ENCODE measurements at regions not wholly inside any gene's neighbourhood (a gene's known extent, or its start where the extent isn't known, plus 50 kb on each side); places are given as distances from the start of the nearest gene placed in this dataset.

DNA sequence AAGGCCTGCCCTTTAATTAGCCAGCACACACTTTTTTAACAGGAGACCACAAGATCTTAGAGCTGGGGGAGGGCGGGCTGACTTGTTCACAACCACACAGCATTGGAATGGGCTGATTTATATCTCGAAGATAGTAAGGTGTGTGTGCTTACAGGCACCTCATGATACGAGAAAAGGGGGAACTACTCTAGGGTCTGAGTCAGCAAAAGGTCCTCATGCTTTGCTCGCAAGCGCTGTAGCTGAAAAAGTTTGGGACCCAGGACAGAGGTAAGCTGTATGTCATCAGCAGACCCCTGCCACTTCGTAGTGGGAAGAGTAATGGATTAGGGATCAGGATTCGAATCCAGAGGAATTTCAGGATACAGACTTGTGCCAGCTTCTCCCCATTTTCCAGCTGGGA lies 88.9 kb upstream of the RBM19 start:
- WGBS, 2 donors: 55 to 58% methylated on average over 7 of the region's 7 CpGs
- Histone ChIP-seq H3K36me3 (no peaks in the 10 kb centered on the region), H3K27me3 (no peaks in the 10 kb centered on the region), H3K4me1 (no peaks in the 10 kb centered on the region), H3K27ac (no peak overlapping the region), H3K9me3 (no peaks in the 10 kb centered on the region), H3K4me3 (no peak overlapping the region)
- no peak for ATAC-seq
- TF ChIP-seq, protein P1, sequence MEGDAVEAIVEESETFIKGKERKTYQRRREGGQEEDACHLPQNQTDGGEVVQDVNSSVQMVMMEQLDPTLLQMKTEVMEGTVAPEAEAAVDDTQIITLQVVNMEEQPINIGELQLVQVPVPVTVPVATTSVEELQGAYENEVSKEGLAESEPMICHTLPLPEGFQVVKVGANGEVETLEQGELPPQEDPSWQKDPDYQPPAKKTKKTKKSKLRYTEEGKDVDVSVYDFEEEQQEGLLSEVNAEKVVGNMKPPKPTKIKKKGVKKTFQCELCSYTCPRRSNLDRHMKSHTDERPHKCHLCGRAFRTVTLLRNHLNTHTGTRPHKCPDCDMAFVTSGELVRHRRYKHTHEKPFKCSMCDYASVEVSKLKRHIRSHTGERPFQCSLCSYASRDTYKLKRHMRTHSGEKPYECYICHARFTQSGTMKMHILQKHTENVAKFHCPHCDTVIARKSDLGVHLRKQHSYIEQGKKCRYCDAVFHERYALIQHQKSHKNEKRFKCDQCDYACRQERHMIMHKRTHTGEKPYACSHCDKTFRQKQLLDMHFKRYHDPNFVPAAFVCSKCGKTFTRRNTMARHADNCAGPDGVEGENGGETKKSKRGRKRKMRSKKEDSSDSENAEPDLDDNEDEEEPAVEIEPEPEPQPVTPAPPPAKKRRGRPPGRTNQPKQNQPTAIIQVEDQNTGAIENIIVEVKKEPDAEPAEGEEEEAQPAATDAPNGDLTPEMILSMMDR (IDR thresholded peaks at IDR 0.05): no peak
- no peak for DNase-seq
- intact Hi-C loops (cut with DNase I): no loop called here
- no peak for FAIRE-seq

DNA sequence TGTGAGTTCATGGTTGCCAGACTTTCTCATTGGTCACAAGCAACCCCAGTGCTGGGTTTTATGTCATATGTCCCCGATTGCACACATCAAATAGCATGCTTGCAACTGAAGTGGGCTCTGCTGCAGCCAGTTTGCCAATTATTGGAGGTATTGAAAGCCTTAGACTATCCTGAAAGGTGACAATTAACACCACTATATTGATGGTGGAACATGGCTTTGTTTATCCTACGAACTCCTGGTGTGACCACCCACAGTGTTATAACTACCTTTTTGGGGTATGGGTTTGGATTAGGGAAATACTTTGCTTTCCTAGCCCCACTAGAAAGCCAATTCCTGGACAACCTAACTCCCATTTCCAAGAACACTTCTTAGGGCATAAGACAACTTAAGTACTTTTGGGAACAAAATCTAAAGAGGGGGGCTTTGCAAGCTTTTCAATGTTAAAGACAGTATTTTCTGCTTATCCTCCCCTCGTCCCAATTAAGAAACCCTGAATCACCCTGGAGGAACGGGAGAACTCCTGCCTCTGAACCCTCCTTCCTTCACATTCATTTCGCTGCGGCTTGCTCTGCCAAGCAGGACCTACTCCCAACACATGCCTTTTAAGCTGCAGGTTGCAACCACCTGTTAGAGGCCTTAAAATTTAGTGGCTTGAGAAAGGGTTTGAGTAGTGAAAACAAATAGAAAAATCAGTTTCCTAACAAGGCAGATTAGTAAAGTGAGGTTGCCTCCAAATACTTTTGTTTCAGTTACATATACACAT lies 80.3 kb upstream of the RBM19 start:
- Histone ChIP-seq H3K36me3 (no peaks in the 10 kb centered on the region), H3K4me3 (no peak overlapping the region), H3K27me3 (peaks cover 0 to 5% (median 0%) of the 10 kb centered on the region in 4 donors), H3K9me3 (no peaks in the 10 kb centered on the region), H3K27ac (no peak overlapping the region), H3K4me1 (no peaks in the 10 kb centered on the region)
- 42 to 44% methylated on average over 6 of the region's 6 CpGs for WGBS, 2 donors
- no peak for ATAC-seq
- TF ChIP-seq, protein P1 (IDR thresholded peaks at IDR 0.05): no peak
- no peak for DNase-seq
- FAIRE-seq: no peak
- intact Hi-C loops (cut with DNase I): no loop called here

DNA sequence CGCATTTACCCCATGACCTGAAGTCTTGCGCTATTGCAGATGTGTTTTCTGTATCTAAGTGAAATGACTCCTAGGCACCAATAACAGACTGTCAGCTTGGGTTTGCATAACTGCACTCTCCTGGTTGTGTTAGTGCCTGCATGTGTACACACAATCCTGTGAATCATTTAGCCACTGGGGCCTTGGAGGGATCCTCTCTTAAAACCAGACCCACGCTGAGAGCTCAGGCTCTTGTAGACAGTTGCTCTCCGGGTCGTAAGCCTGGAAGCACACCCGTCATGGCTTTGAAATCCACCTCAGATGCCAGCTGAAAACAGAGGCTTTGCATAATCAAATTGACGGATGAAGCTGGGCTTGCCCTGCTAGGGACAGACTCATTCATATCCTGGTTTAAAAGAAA lies 79.2 kb upstream of the RBM19 start:
- Histone ChIP-seq H3K36me3 (no peaks in the 10 kb centered on the region), H3K9me3 (no peaks in the 10 kb centered on the region), H3K27me3 (peaks cover 0 to 5% (median 0%) of the 10 kb centered on the region in 4 donors), H3K4me3 (no peak overlapping the region), H3K27ac (no peak overlapping the region), H3K4me1 (no peaks in the 10 kb centered on the region)
- DNase-seq (no peak), ATAC-seq (no peak), FAIRE-seq (no peak)
- TF ChIP-seq, protein P1 (IDR thresholded peaks at IDR 0.05): no peak
- intact Hi-C loops (cut with DNase I): no loop called here
- WGBS, 2 donors: 34 to 36% methylated on average over 7 of the region's 7 CpGs

DNA sequence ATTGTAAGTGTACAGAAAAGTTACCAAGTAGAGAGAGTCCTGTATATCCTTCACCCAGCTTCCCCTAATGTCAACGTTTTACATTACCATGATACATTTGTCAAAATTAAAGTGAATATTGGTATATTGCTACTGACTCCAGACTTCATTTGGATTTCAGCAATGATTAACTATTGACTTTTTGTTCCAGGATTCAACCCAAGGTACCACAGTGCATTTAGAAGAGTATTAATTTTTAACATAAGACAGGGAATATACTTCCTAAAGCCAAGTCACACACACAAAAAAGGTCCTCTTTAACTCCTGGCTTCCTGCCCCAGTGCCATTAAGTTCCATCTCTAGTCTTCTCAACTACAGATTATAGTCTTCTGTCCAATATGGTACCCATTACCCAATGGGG lies 75.5 kb upstream of the RBM19 start:
- ATAC-seq: no peak
- WGBS, 2 donors: 15 to 17% methylated on average over 1 of the region's 1 CpG

DNA sequence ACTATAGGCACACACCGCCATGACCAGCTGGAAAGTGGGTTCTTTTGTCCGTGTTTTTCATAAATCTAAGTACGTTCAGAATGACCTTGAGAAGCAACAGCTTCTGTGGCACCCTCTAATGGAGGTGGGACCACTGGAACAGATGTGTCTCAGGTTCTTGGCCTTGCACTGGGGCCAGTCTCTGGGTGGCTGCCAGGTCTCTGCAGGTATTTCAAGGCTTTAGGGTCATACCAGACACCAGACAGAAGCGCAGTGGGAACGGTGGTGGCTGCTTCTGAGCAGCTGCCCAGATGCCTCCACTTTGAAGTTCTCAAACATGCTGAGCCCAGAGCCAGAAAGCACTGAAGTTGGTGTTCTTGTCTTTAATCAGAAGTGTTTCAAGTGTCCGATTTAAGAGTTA lies 75.0 kb upstream of the RBM19 start:
- no peak overlapping the region for H3K4me3 ChIP-seq
- H3K4me1 ChIP-seq: no peaks in the 10 kb centered on the region
- WGBS, 2 donors: 47 to 68% methylated on average over 6 of the region's 6 CpGs
- H3K27ac ChIP-seq: no peak overlapping the region
- H3K36me3 ChIP-seq: no peaks in the 10 kb centered on the region
- H3K27me3 ChIP-seq: peaks cover 0 to 12% (median 0%) of the 10 kb centered on the region in 4 donors
- no peaks in the 10 kb centered on the region for H3K9me3 ChIP-seq
- intact Hi-C loops (cut with DNase I): no loop called here
- FAIRE-seq: no peak
- no peak for DNase-seq
- TF ChIP-seq, protein P1 (IDR thresholded peaks at IDR 0.05): no peak
- no peak for ATAC-seq

More for the DNA sequence above, 75.5 kb upstream of the RBM19 start:
- Histone ChIP-seq H3K9me3 (no peaks in the 10 kb centered on the region), H3K27ac (no peak overlapping the region), H3K4me1 (no peaks in the 10 kb centered on the region), H3K4me3 (no peak overlapping the region), H3K36me3 (no peaks in the 10 kb centered on the region), H3K27me3 (peaks cover 0 to 13% (median 0%) of the 10 kb centered on the region in 4 donors)
- FAIRE-seq: no peak
- DNase-seq: no peak
- TF ChIP-seq, protein P1 (IDR thresholded peaks at IDR 0.05): no peak
- intact Hi-C loops (cut with DNase I): no loop called here
